Neuron (in vitro differentiated cells): ENCODE measurements at regions not wholly inside any gene's neighbourhood (a gene's known extent, or its start where the extent isn't known, plus 50 kb on each side); places are given as distances from the start of the nearest gene placed in this dataset.
"Not testable (repeated sequence)": the region's sequence is repeated elsewhere in the genome, so short reads cannot be mapped to it uniquely, and the experiment has no call there.

Experiments
- H2AFZ ChIP-seq: one replicate; pipeline ENCODE4 v1.6.1; 2013; ENCODE audit warnings: low read depth, mild to moderate bottlenecking, inconsistent platforms, low read length, moderate library complexity
- H3K27me3 ChIP-seq: one replicate; pipeline ENCODE4 v1.6.1; 2013; ENCODE audit warnings: low read length; ENCODE audit not compliant: insufficient read depth
- H3K36me3 ChIP-seq: one replicate; pipeline ENCODE4 v1.6.1; 2013; ENCODE audit warnings: low read length; ENCODE audit not compliant: insufficient read depth
- H3K4me1 ChIP-seq: one replicate; pipeline ENCODE4 v1.6.1; 2013; ENCODE audit warnings: low read length; ENCODE audit not compliant: insufficient read depth
- H3K4me3 ChIP-seq: 2 replicates; pipeline ENCODE4 v1.5.1; 2013; ENCODE audit warnings: mild to moderate bottlenecking, low read length, moderate library complexity
- H3K9me3 ChIP-seq: one replicate; pipeline ENCODE4 v1.6.1; 2013; ENCODE audit warnings: low read length

- no peaks in the 10 kb centered on the region for H3K27me3 ChIP-seq
- H3K4me3 ChIP-seq, result no peak overlapping the region
- H3K4me1 ChIP-seq, result peaks cover 16% of the 10 kb centered on the region
- H3K36me3 ChIP-seq, result no peaks in the 10 kb centered on the region
- no peak overlapping the region for H2AFZ ChIP-seq
- H3K9me3 ChIP-seq, result no peaks in the 10 kb centered on the region
Measured at GRCh38 chrX:13380211-13380610, 60.4 kb upstream of the ATXN3L start.

GRCh38 chrX:13378562-13379518 lies 59.0 kb upstream of the ATXN3L start:
- not testable (repeated sequence) for H2AFZ ChIP-seq, H3K36me3 ChIP-seq, H3K9me3 ChIP-seq, H3K27me3 ChIP-seq, H3K4me3 ChIP-seq
- peaks cover 13% of the 10 kb centered on the region for H3K4me1 ChIP-seq

- Histone ChIP-seq H3K4me1 (peaks cover 2% of the 10 kb centered on the region), H3K27me3 (no peaks in the 10 kb centered on the region), H3K36me3 (no peaks in the 10 kb centered on the region), H2AFZ (no peak overlapping the region), H3K9me3 (no peaks in the 10 kb centered on the region), H3K4me3 (no peak overlapping the region)
Measured at GRCh38 chrX:13377550-13377934, 57.7 kb upstream of the ATXN3L start.

GRCh38 chrX:13376857-13377549 lies 57.1 kb upstream of the ATXN3L start:
- H3K9me3 ChIP-seq, result no peaks in the 10 kb centered on the region
- H3K4me1 ChIP-seq, result no peaks in the 10 kb centered on the region
- H2AFZ ChIP-seq, result no peak overlapping the region
- H3K4me3 ChIP-seq, result no peak overlapping the region
- H3K27me3 ChIP-seq, result no peaks in the 10 kb centered on the region
- no peaks in the 10 kb centered on the region for H3K36me3 ChIP-seq

- not testable (repeated sequence) for H3K4me3 ChIP-seq, H3K9me3 ChIP-seq, H3K27me3 ChIP-seq, H3K36me3 ChIP-seq, H2AFZ ChIP-seq
- peaks cover 11% of the 10 kb centered on the region for H3K4me1 ChIP-seq
Measured at GRCh38 chrX:13375596-13375995, 55.7 kb upstream of the ATXN3L start.

GRCh38 chrX:13374364-13374763 lies 54.5 kb upstream of the ATXN3L start:
- Histone ChIP-seq H3K4me3 (no peak overlapping the region), H3K27me3 (no peaks in the 10 kb centered on the region), H3K9me3 (no peaks in the 10 kb centered on the region), H3K4me1 (peaks cover 23% of the 10 kb centered on the region), H3K36me3 (no peaks in the 10 kb centered on the region), H2AFZ (no peak overlapping the region)

- Histone ChIP-seq H3K9me3 (no peaks in the 10 kb centered on the region), H3K27me3 (no peaks in the 10 kb centered on the region)
Measured at GRCh38 chrX:13373431-13374187, 53.8 kb upstream of the ATXN3L start.

DNA sequence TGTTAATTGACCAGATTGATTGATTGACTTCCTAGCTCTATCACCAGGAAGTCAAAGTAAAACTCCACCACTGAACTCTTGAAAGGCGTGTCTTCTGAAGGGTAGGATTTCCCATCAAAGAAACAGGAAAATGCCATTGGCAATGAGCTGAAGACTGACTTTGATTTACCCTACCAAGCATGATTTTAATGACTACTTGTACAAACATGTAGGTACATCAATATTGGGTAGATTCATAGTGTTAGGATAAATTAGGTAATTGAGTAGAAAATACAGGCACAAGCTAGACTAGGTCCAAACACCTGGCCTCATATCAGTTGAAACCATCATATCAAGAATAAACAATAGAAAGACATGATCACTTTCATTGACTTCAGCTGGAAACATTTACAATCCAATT lies 53.2 kb upstream of the ATXN3L start:
- no peak overlapping the region for H2AFZ ChIP-seq
- H3K4me1 ChIP-seq, result peaks cover 34% of the 10 kb centered on the region
- no peaks in the 10 kb centered on the region for H3K27me3 ChIP-seq
- H3K36me3 ChIP-seq, result no peaks in the 10 kb centered on the region
- no peaks in the 10 kb centered on the region for H3K9me3 ChIP-seq
- no peak overlapping the region for H3K4me3 ChIP-seq

More at GRCh38 chrX:13373431-13374187, 53.8 kb upstream of the ATXN3L start:
- H3K4me3 ChIP-seq, result no peak overlapping the region
- no peaks in the 10 kb centered on the region for H3K36me3 ChIP-seq
- no peak overlapping the region for H2AFZ ChIP-seq
- H3K4me1 ChIP-seq, result peaks cover 30% of the 10 kb centered on the region

- Histone ChIP-seq H3K9me3 (no peaks in the 10 kb centered on the region), H3K36me3 (no peaks in the 10 kb centered on the region), H3K4me1 (peaks cover 36% of the 10 kb centered on the region), H3K4me3 (no peak overlapping the region), H3K27me3 (no peaks in the 10 kb centered on the region), H2AFZ (no peak overlapping the region)
Measured at GRCh38 chrX:13372203-13372980, 52.5 kb upstream of the ATXN3L start.

- no peak overlapping the region for H3K4me3 ChIP-seq
- H3K9me3 ChIP-seq, result no peaks in the 10 kb centered on the region
- H3K27me3 ChIP-seq, result no peaks in the 10 kb centered on the region
- H3K36me3 ChIP-seq, result no peaks in the 10 kb centered on the region
- H2AFZ ChIP-seq, result no peak overlapping the region
- H3K4me1 ChIP-seq, result peaks cover 36% of the 10 kb centered on the region
Measured at GRCh38 chrX:13371186-13371585, 51.3 kb upstream of the ATXN3L start.

GRCh38 chrX:13370713-13371112 lies 50.9 kb upstream of the ATXN3L start:
- Histone ChIP-seq H3K27me3 (no peaks in the 10 kb centered on the region), H3K4me1 (peaks cover 36% of the 10 kb centered on the region), H3K36me3 (no peaks in the 10 kb centered on the region), H2AFZ (no peak overlapping the region), H3K9me3 (no peaks in the 10 kb centered on the region), H3K4me3 (no peak overlapping the region)
